ENCODE measurements at regions not wholly inside any gene's neighbourhood (a gene's known extent, or its start where the extent isn't known, plus 50 kb on each side); places are given as distances from the start of the nearest gene placed in this dataset.
"Not testable (repeated sequence)": the region's sequence is repeated elsewhere in the genome, so short reads cannot be mapped to it uniquely, and the experiment has no call there.

- DNase-seq, result no peak
- no peak for ATAC-seq
These were observed 101.8 kb upstream of the DST start for GRCh38 chr6:56744528-56744927.

GRCh38 chr6:56742122-56742791 is 99.6 kb upstream of the DST start:
- DNase-seq, result no peak
- ATAC-seq, result no peak

- no peak for ATAC-seq
- no peak for DNase-seq
These were observed 98.8 kb upstream of the DST start for GRCh38 chr6:56741472-56741871.

- no peak for ATAC-seq
- no peak for DNase-seq
These were observed 97.4 kb upstream of the DST start for GRCh38 chr6:56739836-56740815.

- ATAC-seq (no peak), DNase-seq (no peak)
These were observed 94.1 kb upstream of the DST start for GRCh38 chr6:56736804-56737203.

- DNase-seq, result no peak
- no peak for ATAC-seq
These were observed 91.6 kb upstream of the DST start for GRCh38 chr6:56734335-56734734.

- no peak for ATAC-seq
- no peak for DNase-seq
These were observed 90.6 kb upstream of the DST start for GRCh38 chr6:56733211-56733697.

GRCh38 chr6:56732517-56732916 is 89.8 kb upstream of the DST start:
- no peak for DNase-seq
- no peak for ATAC-seq

- DNase-seq, result no peak
- ATAC-seq, result no peak
These were observed 88.2 kb upstream of the DST start for GRCh38 chr6:56730663-56731529.

- ATAC-seq, result no peak
- DNase-seq, result no peak
These were observed 87.0 kb upstream of the DST start for GRCh38 chr6:56729719-56730118.

GRCh38 chr6:56729166-56729565 is 86.5 kb upstream of the DST start:
- not testable (repeated sequence) for DNase-seq, ATAC-seq

- no peak for ATAC-seq
- DNase-seq, result no peak
These were observed 84.6 kb upstream of the DST start for GRCh38 chr6:56727097-56727850.

GRCh38 chr6:56725254-56725653 is 82.6 kb upstream of the DST start:
- ATAC-seq (no peak), DNase-seq (no peak)

GRCh38 chr6:56724455-56724854 is 81.8 kb upstream of the DST start:
- no peak for DNase-seq
- ATAC-seq, result no peak

- no peak for DNase-seq
- no peak for ATAC-seq
These were observed 78.2 kb upstream of the DST start for GRCh38 chr6:56720882-56721281.

- ATAC-seq, DNase-seq: not testable (repeated sequence)
These were observed 77.5 kb upstream of the DST start for GRCh38 chr6:56720202-56720601.

GRCh38 chr6:56719315-56720058 is 76.8 kb upstream of the DST start:
- DNase-seq, result not testable (repeated sequence)
- peak; percentile 82 for ATAC-seq

GRCh38 chr6:56718236-56718635 is 75.5 kb upstream of the DST start:
- DNase-seq (no peak), ATAC-seq (no peak)

- ATAC-seq (no peak), DNase-seq (no peak)
These were observed 73.5 kb upstream of the DST start for GRCh38 chr6:56716229-56716628.

- ATAC-seq (no peak), DNase-seq (no peak)
These were observed 73.1 kb upstream of the DST start for GRCh38 chr6:56715741-56716140.

- no peak for DNase-seq
- ATAC-seq, result no peak
These were observed 72.3 kb upstream of the DST start for GRCh38 chr6:56714982-56715456.

Measured in stimulated activated naive CD8-positive, alpha-beta T cell treated with anti-CD3 and anti-CD28 coated beads, Interleukin-15, Interleukin-2, amounts not matched to agents 100 U/mL and 50 U/mL, for 24 hours (primary cell).